SU-DHL-6 (cell line): ENCODE measurements at regions not wholly inside any gene's neighbourhood (a gene's known extent, or its start where the extent isn't known, plus 50 kb on each side); places are given as distances from the start of the nearest gene placed in this dataset.

Experiments
- H2AFZ ChIP-seq: fragments of 200-600 bp; sonication (generic); 2 replicates; pipeline ENCODE4 v1.6.1; 2014; ENCODE audit warnings: low read depth, mild to moderate bottlenecking, moderate library complexity, mixed read lengths, antibody characterized with exemption, low read length; ENCODE audit not compliant: severe bottlenecking
- H3F3A ChIP-seq: fragments of 200-600 bp; shearing (Covaris generic); 2 replicates; pipeline ENCODE4 v1.6.0; 2016; ENCODE audit warnings: antibody characterized with exemption, mild to moderate bottlenecking; ENCODE audit not compliant: insufficient read depth
- H3K27ac ChIP-seq: fragments of 200-600 bp; sonication (generic); 2 replicates; pipeline ENCODE4 v1.5.1; 2016; ENCODE audit warnings: low read depth, mild to moderate bottlenecking, low read length, moderate library complexity, mixed read lengths
- H3K27me3 ChIP-seq: fragments of 200-600 bp; sonication (generic), shearing (Covaris generic); 2 replicates; pipeline ENCODE4 v1.6.0; 2014; ENCODE audit warnings: mild to moderate bottlenecking, low read length
- H3K36me3 ChIP-seq: fragments of 200-600 bp; sonication (generic); 2 replicates; pipeline ENCODE4 v1.6.1; 2014; ENCODE audit warnings: mild to moderate bottlenecking, low read length, mixed read lengths
- H3K4me2 ChIP-seq: fragments of 300-600, 200-600 bp; shearing (Covaris generic), sonication (generic); 2 replicates; pipeline ENCODE4 v1.6.0; 2014; ENCODE audit warnings: low read length, low read depth, mild to moderate bottlenecking; ENCODE audit not compliant: poor library complexity, severe bottlenecking
- H3K4me3 ChIP-seq: fragments of 200-600 bp; sonication (generic); 2 replicates; pipeline ENCODE4 v1.5.1; 2014; ENCODE audit warnings: antibody characterized with exemption, low read length, mild to moderate bottlenecking, mixed read lengths; ENCODE audit not compliant: insufficient read depth, poor library complexity, severe bottlenecking
- H3K79me2 ChIP-seq: fragments of 200-600 bp; sonication (generic); 2 replicates; pipeline ENCODE4 v1.6.1; 2014; ENCODE audit warnings: mild to moderate bottlenecking, low read length, moderate library complexity; ENCODE audit not compliant: insufficient read depth
- H3K9ac ChIP-seq: fragments of 200-600 bp; sonication (generic); 2 replicates; pipeline ENCODE4 v1.7.0; 2014; ENCODE audit warnings: mild to moderate bottlenecking, low read length
- H3K9me2 ChIP-seq: fragments of 200-600 bp; sonication (generic); replicated peaks from 2 replicates; pipeline ENCODE4 v1.6.1; 2014; ENCODE audit warnings: low read length; ENCODE audit not compliant: insufficient read depth
- H3K9me3 ChIP-seq: fragments of 200-600 bp; sonication (generic); 2 replicates; pipeline ENCODE4 v1.6.1; 2014; ENCODE audit warnings: low read length, mixed read lengths; ENCODE audit not compliant: insufficient read depth
- H4K20me1 ChIP-seq: fragments of 200-600 bp; sonication (generic); 2 replicates; pipeline ENCODE4 v1.6.1; 2014; ENCODE audit warnings: low read depth, mild to moderate bottlenecking, antibody characterized with exemption, low read length, moderate library complexity, mixed read lengths
- EZH2phosphoT487 ChIP-seq: fragments of 200-600 bp; sonication (generic), shearing (Covaris generic); conservative IDR thresholded peaks from 2 replicates; pipeline ENCODE4 v1.6.1; 2018; ENCODE audit warnings: mild to moderate bottlenecking, antibody characterized with exemption, low read length, moderate library complexity, mixed read lengths
- TF ChIP-seq, protein P1 (sequence below): fragments of 200-600 bp; sonication (generic); IDR thresholded peaks from one replicate; pipeline ENCODE4 v1.5.1; 2017; ENCODE audit warnings: antibody characterized with exemption, mild to moderate bottlenecking, low read length, moderate library complexity; ENCODE audit not compliant: insufficient read depth, poor library complexity, severe bottlenecking

DNA sequence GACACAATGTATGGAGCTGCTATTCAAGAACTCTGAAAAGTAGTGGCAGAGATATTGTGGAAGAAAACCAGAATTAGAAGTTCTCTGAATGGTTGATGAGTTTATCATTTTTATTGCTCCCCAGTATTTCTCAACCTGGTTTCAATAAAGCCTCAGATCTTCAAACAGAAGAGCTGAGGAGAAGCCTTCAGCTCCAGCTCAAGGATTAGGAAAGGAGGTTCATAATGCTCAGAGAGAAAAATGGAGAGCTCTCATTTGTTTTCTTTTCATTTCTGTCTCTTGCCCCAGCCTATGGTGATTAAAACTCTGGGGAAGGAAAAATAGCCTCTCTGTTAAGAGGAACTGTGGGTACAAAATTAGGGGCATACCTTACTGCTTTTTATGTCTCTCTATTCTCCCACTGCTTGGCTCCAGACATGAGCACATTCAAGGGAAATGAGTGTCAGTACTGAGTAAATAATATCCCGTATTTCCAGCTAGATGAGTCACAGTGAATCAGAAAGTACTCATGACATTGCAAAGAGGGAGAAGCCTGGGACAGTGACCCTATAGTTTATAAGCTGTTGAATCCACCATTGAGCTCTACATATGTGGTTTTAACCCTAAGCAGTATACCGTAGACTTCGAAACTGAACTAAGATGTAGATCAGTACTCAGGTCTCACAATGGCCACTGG lies 138.1 kb downstream of the EMB start:
- no peak for TF ChIP-seq EZH2phosphoT487
- TF ChIP-seq, protein P1, sequence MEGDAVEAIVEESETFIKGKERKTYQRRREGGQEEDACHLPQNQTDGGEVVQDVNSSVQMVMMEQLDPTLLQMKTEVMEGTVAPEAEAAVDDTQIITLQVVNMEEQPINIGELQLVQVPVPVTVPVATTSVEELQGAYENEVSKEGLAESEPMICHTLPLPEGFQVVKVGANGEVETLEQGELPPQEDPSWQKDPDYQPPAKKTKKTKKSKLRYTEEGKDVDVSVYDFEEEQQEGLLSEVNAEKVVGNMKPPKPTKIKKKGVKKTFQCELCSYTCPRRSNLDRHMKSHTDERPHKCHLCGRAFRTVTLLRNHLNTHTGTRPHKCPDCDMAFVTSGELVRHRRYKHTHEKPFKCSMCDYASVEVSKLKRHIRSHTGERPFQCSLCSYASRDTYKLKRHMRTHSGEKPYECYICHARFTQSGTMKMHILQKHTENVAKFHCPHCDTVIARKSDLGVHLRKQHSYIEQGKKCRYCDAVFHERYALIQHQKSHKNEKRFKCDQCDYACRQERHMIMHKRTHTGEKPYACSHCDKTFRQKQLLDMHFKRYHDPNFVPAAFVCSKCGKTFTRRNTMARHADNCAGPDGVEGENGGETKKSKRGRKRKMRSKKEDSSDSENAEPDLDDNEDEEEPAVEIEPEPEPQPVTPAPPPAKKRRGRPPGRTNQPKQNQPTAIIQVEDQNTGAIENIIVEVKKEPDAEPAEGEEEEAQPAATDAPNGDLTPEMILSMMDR, result no peak
- Histone ChIP-seq H2AFZ (peak overlapping the region; percentile 47), H3K27ac (peak overlapping the region; percentile 92), H3K36me3 (no peaks in the 10 kb centered on the region), H3K9me2 (no peaks in the 10 kb centered on the region), H3K9me3 (no peaks in the 10 kb centered on the region), H4K20me1 (no peaks in the 10 kb centered on the region), H3K4me2 (peak overlapping the region; percentile 94), H3F3A (peaks cover 16% of the 10 kb centered on the region; the same call in 1 of the 2 replicates), H3K27me3 (no peaks in the 10 kb centered on the region), H3K9ac (no peak overlapping the region), H3K79me2 (no peaks in the 10 kb centered on the region), H3K4me3 (no peak overlapping the region)

DNA sequence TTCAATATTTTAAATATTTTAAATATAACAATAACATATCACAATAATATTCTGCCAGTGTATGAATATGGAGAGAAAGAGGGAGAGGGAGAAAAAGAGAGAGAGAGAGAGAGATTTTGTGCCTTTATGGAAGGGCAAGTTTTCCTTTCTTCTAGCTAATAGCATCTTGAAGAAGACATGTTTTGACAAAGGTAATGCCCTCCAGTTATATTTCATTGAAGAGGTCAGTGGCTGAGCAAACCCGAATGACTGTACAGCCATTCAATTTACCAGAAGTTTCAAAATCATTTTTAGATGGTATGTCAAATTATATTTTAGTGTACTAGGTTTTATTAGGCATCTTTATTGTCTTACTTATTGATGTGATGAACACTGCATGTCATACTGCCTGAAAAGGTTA lies 139.3 kb downstream of the EMB start:
- Histone ChIP-seq H4K20me1 (no peaks in the 10 kb centered on the region), H3K9ac (no peak overlapping the region), H2AFZ (no peak overlapping the region), H3K79me2 (no peaks in the 10 kb centered on the region), H3K27me3 (no peaks in the 10 kb centered on the region), H3K4me3 (no peak overlapping the region), H3K9me2 (no peaks in the 10 kb centered on the region), H3K27ac (peak overlapping the region; percentile 92), H3F3A (peaks cover 16% of the 10 kb centered on the region; the same call in 1 of the 2 replicates), H3K36me3 (no peaks in the 10 kb centered on the region), H3K4me2 (no peak overlapping the region), H3K9me3 (no peaks in the 10 kb centered on the region)
- TF ChIP-seq EZH2phosphoT487, result no peak
- TF ChIP-seq, protein P1, result no peak

DNA sequence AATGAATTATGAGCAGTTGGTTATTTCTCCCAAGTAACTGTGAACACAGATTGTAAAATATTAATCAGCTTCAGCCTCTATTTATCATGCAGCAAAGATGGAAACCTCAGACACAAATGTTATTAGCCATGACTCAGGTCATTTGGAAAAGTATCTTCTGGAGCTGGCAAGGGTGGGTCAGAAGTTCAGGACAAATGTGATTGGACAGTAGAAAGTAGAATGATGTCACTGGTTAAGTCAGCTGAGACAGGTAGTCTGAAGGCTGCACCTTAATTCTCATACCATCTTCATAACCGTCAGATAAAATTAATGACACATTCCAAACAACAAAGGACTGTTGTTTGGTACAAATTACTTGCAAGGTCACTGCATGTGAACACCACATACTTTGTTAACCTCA lies 140.2 kb downstream of the EMB start:
- no peaks in the 10 kb centered on the region for H3K36me3 ChIP-seq
- H3K9ac ChIP-seq, result no peak overlapping the region
- no peak overlapping the region for H2AFZ ChIP-seq
- H4K20me1 ChIP-seq, result no peaks in the 10 kb centered on the region
- H3K4me2 ChIP-seq, result peak overlapping the region; percentile 42
- no peaks in the 10 kb centered on the region for H3K9me3 ChIP-seq
- H3K9me2 ChIP-seq, result no peaks in the 10 kb centered on the region
- H3F3A ChIP-seq, result peaks cover 11% of the 10 kb centered on the region; the same call in 1 of the 2 replicates
- no peak overlapping the region for H3K4me3 ChIP-seq
- no peak for TF ChIP-seq EZH2phosphoT487
- TF ChIP-seq, protein P1, result no peak
- H3K79me2 ChIP-seq, result no peaks in the 10 kb centered on the region
- H3K27me3 ChIP-seq, result no peaks in the 10 kb centered on the region
- peak overlapping the region; percentile 92 for H3K27ac ChIP-seq
